Activated CD4-positive, alpha-beta T cell treated with anti-CD3 and anti-CD28 coated beads for 36 hours (primary cell): ENCODE measurements at regions not wholly inside any gene's neighbourhood (a gene's known extent, or its start where the extent isn't known, plus 50 kb on each side); places are given as distances from the start of the nearest gene placed in this dataset.

Experiments used
- ATAC-seq: fragments of 200-7000 bp; cut with Tn5 transposase; one replicate; pipeline ENCODE4 v1.10.0; 2021; ENCODE audit warnings: mild to moderate bottlenecking, moderate library complexity
- CTCF ChIA-PET: fragments of 350-600 bp; sonication (Branson Sonifier 250); formaldehyde crosslinking; loops from one replicate; lab custom pipeline; 2021; ENCODE audit warnings: antibody characterized with exemption; lab: Charles Lee
- POLR2A ChIA-PET: fragments of 350-600 bp; sonication (Branson Sonifier 250); formaldehyde crosslinking; loops from one replicate; lab custom pipeline; 2021; ENCODE audit warnings: antibody characterized with exemption, inconsistent platforms; lab: Charles Lee
- DNase-seq: peaks from one replicate; pipeline ENCODE4 v3.0.0-alpha.2; 2020
- H3K27ac Mint-ChIP-seq: one replicate; pipeline ENCODE4 v1.8.0; 2021; ENCODE audit warnings: mixed read lengths
- H3K27me3 Mint-ChIP-seq: one replicate; pipeline ENCODE4 v1.8.0; 2021; ENCODE audit warnings: mixed read lengths
- H3K36me3 Mint-ChIP-seq: one replicate; pipeline ENCODE4 v1.8.0; 2021; ENCODE audit warnings: low read depth, mixed read lengths
- H3K4me1 Mint-ChIP-seq: one replicate; pipeline ENCODE4 v1.8.0; 2021; ENCODE audit warnings: mixed read lengths
- H3K4me3 Mint-ChIP-seq: one replicate; pipeline ENCODE4 v1.8.0; 2021; ENCODE audit warnings: mild to moderate bottlenecking, moderate library complexity, mixed read lengths
- H3K9me3 Mint-ChIP-seq: one replicate; pipeline ENCODE4 v1.8.0; 2021; ENCODE audit warnings: low read depth, mixed read lengths
- intact Hi-C, 2 experiments: fragments of 100-400 bp; cut with DNase I in 1 of 2; cut with micrococcal nuclease in 1 of 2; formaldehyde crosslinking; loops; one replicate each; pipeline versions ENCODE4 v1.14.2 to v1.15.1; 2022 to 2024; cut with DNase I, micrococcal nuclease

DNA sequence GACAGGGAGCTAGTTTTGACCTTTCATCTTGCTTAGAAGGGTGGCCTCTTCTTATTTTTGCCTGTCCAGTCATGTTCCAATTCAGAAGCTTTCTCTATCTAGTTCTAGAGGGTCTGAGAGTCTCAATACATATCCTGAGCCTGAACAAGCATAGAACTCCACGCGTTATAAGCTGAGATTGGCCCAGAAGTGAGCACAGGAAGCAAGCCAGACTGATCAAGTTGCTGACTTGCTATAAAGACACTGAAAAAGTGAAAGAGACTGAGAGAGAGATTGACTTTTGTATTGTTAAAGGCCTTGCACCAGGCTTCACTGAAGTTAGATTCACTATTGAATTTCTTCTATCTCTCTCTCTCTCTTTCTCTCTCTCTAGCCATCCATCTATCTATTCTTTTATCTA lies 142.7 kb upstream of the DOCK10 start:
- H3K4me1 Mint-ChIP-seq, result peaks cover 10% of the 10 kb centered on the region
- no peak overlapping the region for H3K4me3 Mint-ChIP-seq
- no peaks in the 10 kb centered on the region for H3K36me3 Mint-ChIP-seq
- CTCF ChIA-PET, result interaction anchor here (0.6 kb wide), 1 partner anchor 17 kb away, joined by 3 read pairs; no protein-coding TSS in a partner anchor
- DNase-seq, result no peak
- H3K9me3 Mint-ChIP-seq, result no peaks in the 10 kb centered on the region
- ATAC-seq, result no peak
- POLR2A ChIA-PET, result no interaction called here
- H3K27me3 Mint-ChIP-seq, result no peaks in the 10 kb centered on the region
- intact Hi-C loops, result no loop called here
- H3K27ac Mint-ChIP-seq, result no peak overlapping the region

DNA sequence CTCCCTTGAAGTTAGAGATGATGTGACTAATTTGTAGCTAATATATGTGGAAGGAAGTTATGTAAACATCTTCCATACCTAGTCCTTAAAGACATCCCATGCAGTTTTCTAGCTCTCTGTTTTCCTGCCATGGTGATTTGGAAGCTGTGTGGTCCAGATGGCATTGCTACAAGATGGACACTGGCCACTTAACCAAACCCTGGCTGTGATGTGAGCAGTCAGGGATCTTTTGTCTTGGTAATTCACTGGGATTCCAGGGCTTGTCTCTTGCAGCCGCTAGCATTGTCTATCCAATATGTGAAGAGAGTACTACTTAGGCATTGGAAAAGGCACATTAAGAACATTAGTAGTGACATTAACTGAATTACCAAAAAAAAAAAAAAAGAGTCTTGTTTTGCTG lies 139.9 kb upstream of the DOCK10 start:
- no peak for DNase-seq
- CTCF ChIA-PET, result no interaction called here
- intact Hi-C loops, result no loop called here
- ATAC-seq, result no peak
- POLR2A ChIA-PET, result no interaction called here
- Mint-ChIP-seq H3K4me3 (no peak overlapping the region), H3K9me3 (no peaks in the 10 kb centered on the region), H3K27ac (no peak overlapping the region), H3K36me3 (no peaks in the 10 kb centered on the region), H3K4me1 (peaks cover 10% of the 10 kb centered on the region), H3K27me3 (no peaks in the 10 kb centered on the region)

DNA sequence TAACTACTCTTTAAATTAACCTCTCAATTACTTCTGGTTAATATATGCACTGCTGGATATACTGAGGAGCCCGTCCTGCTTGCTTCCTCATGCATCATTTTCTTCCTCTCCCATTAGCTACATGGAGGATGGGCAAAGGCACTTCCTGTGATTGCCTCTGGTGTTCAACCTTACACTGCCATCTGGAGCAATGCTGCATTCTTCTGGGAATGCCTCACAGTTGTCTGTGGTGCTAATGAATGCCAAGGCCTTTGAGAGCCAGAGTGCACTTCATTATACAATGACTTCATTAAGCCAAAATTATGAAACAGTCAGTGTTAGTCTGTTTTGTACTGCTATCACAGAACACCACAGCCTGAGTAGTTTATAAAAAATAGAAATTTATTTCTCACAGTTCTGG lies 134.8 kb upstream of the DOCK10 start:
- H3K27ac Mint-ChIP-seq, result no peak overlapping the region
- H3K4me1 Mint-ChIP-seq, result no peaks in the 10 kb centered on the region
- H3K27me3 Mint-ChIP-seq, result no peaks in the 10 kb centered on the region
- CTCF ChIA-PET, result no interaction called here
- ATAC-seq, result no peak
- intact Hi-C loops, result no loop called here
- no peaks in the 10 kb centered on the region for H3K36me3 Mint-ChIP-seq
- no peak for DNase-seq
- H3K4me3 Mint-ChIP-seq, result no peak overlapping the region
- H3K9me3 Mint-ChIP-seq, result no peaks in the 10 kb centered on the region
- POLR2A ChIA-PET, result no interaction called here

DNA sequence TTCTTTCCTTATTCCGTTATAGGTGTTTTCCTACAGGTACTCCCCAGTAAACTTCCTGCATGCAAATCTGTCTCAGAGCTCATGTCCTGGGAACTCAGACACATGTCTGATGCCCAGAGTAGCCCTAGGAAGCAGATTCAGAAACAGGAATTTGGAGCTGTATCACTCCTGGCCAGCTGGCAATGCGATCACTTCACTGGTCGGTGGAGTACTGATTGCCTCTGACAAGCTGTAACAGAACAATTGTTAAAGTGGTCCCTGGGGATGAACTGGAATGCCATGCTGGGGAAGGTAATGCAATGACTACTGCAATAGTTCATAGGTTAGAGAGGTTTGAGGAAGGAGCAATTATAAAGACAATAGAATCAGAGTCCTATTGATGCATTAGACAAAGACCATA lies 131.6 kb upstream of the DOCK10 start:
- Mint-ChIP-seq H3K9me3 (no peaks in the 10 kb centered on the region), H3K27me3 (no peaks in the 10 kb centered on the region), H3K4me3 (no peak overlapping the region), H3K36me3 (no peaks in the 10 kb centered on the region), H3K27ac (no peak overlapping the region), H3K4me1 (no peaks in the 10 kb centered on the region)
- no peak for DNase-seq
- ChIA-PET CTCF (no interaction called here), POLR2A (no interaction called here)
- ATAC-seq, result no peak
- intact Hi-C loops, result no loop called here

- ChIA-PET CTCF (interaction anchor here (0.9 kb wide), 1 partner anchor 8 kb away, joined by 4 read pairs; no protein-coding TSS in a partner anchor), POLR2A (no interaction called here)
- Mint-ChIP-seq H3K9me3 (no peaks in the 10 kb centered on the region), H3K4me3 (no peak overlapping the region), H3K27ac (no peak overlapping the region), H3K4me1 (no peaks in the 10 kb centered on the region), H3K36me3 (no peaks in the 10 kb centered on the region), H3K27me3 (no peaks in the 10 kb centered on the region)
- ATAC-seq (no peak), DNase-seq (no peak)
- intact Hi-C loops, result no loop called here
These were observed 129.1 kb upstream of the DOCK10 start for GRCh38 chr2:225171350-225171749.

- Mint-ChIP-seq H3K27ac (no peak overlapping the region), H3K4me3 (no peak overlapping the region), H3K4me1 (no peaks in the 10 kb centered on the region), H3K36me3 (no peaks in the 10 kb centered on the region), H3K27me3 (no peaks in the 10 kb centered on the region), H3K9me3 (no peaks in the 10 kb centered on the region)
- ATAC-seq, result no peak
- no peak for DNase-seq
- POLR2A ChIA-PET, result no interaction called here
- intact Hi-C loops, result no loop called here
- CTCF ChIA-PET, result interaction anchor here (1.6 kb wide), 1 partner anchor 8 kb away, joined by 4 read pairs; no protein-coding TSS in a partner anchor
These were observed 127.9 kb upstream of the DOCK10 start for GRCh38 chr2:225170162-225170561.

- Mint-ChIP-seq H3K27me3 (no peaks in the 10 kb centered on the region), H3K4me3 (no peak overlapping the region), H3K9me3 (no peaks in the 10 kb centered on the region), H3K36me3 (no peaks in the 10 kb centered on the region), H3K27ac (no peak overlapping the region), H3K4me1 (peaks cover 6% of the 10 kb centered on the region)
- no peak for DNase-seq
- intact Hi-C loops, result no loop called here
- no peak for ATAC-seq
- ChIA-PET CTCF (interaction anchor here (0.6 to 1.6 kb wide), 3 partner anchors 7 to 515 kb away, joined by 3 to 4 read pairs (median 3); no protein-coding TSS in a partner anchor), POLR2A (no interaction called here)
These were observed 127.1 kb upstream of the DOCK10 start for GRCh38 chr2:225169396-225169795.

- H3K27me3 Mint-ChIP-seq, result peaks cover 2% of the 10 kb centered on the region
- ChIA-PET POLR2A (no interaction called here), CTCF (no interaction called here)
- no peak for ATAC-seq
- H3K4me3 Mint-ChIP-seq, result no peak overlapping the region
- DNase-seq, result no peak
- peaks cover 6% of the 10 kb centered on the region for H3K4me1 Mint-ChIP-seq
- no peak overlapping the region for H3K27ac Mint-ChIP-seq
- H3K9me3 Mint-ChIP-seq, result no peaks in the 10 kb centered on the region
- H3K36me3 Mint-ChIP-seq, result no peaks in the 10 kb centered on the region
- intact Hi-C loops, result no loop called here
These were observed 122.8 kb upstream of the DOCK10 start for GRCh38 chr2:225165052-225165451.

DNA sequence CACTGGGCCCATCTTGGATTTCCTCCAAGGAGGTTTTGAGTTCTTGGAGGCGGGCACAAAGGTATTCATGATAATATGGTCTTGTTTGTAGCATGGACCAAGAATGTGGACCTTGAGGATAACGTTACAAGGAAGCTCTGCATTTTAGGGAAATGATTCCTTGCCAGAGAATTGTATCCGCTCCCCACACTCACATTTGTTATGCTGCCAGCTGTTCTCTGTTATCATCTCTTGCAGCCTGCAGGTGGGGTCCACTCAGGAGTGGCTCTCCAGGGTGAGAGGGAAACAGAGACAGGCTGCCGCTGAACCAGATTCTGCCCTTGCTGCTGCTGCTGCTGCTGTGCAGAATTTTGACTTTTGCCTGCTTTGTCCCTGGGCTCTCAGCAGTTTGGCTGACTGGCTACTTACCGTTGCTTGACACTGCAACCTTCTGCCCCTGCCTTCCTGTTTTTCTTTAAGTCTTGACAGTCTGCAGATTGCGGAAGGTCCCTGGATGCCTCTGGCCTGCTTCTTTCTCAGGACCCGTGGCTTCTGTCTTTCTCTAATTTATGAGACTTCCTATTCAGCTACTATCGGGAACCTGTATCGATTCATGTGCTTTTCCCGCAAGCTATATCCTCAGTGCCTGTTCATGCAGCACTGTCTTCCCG lies 122.3 kb upstream of the DOCK10 start:
- intact Hi-C loops, result no loop called here
- Mint-ChIP-seq H3K36me3 (no peaks in the 10 kb centered on the region), H3K4me3 (no peak overlapping the region), H3K4me1 (peaks cover 6% of the 10 kb centered on the region), H3K9me3 (no peaks in the 10 kb centered on the region), H3K27me3 (peaks cover 2% of the 10 kb centered on the region), H3K27ac (no peak overlapping the region)
- CTCF ChIA-PET, result no interaction called here
- no peak for DNase-seq
- POLR2A ChIA-PET, result no interaction called here
- no peak for ATAC-seq

- CTCF ChIA-PET, result no interaction called here
- no peak overlapping the region for H3K4me3 Mint-ChIP-seq
- H3K4me1 Mint-ChIP-seq, result no peaks in the 10 kb centered on the region
- POLR2A ChIA-PET, result interaction anchor here (0.6 kb wide), 1 partner anchor 157 kb away, joined by 5 read pairs; no protein-coding TSS in a partner anchor
- ATAC-seq (no peak), DNase-seq (no peak)
- no peaks in the 10 kb centered on the region for H3K36me3 Mint-ChIP-seq
- H3K27me3 Mint-ChIP-seq, result peaks cover 2% of the 10 kb centered on the region
- no peaks in the 10 kb centered on the region for H3K9me3 Mint-ChIP-seq
- intact Hi-C loops, result no loop called here
- no peak overlapping the region for H3K27ac Mint-ChIP-seq
These were observed 116.1 kb upstream of the DOCK10 start for GRCh38 chr2:225158360-225158759.

GRCh38 chr2:225156853-225157451 lies 114.7 kb upstream of the DOCK10 start:
- CTCF ChIA-PET, result interaction anchor here (0.9 kb wide), 1 partner anchor 273 kb away, joined by 4 read pairs; no protein-coding TSS in a partner anchor
- ATAC-seq, result no peak

DNA sequence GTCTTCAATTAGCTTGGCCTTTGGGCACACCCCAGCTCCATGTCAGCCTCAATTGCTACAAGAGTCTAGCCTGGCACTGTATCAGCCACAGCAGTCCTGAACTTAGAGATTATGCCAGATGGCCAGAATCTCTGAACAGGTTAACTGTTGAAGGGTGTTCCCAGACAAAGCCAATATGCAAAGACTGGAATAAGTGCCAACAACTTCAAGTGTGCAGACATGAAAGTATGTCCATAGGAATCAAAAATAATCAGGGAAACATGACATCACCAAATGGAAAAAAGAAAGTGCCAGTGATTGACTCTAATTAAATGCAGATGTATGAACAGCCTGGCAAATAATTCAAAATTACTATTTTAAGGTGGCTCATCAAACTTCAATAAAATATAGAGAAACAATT lies 98.5 kb upstream of the DOCK10 start:
- H3K4me1 Mint-ChIP-seq, result no peaks in the 10 kb centered on the region
- CTCF ChIA-PET, result no interaction called here
- no peak overlapping the region for H3K4me3 Mint-ChIP-seq
- no peak overlapping the region for H3K27ac Mint-ChIP-seq
- H3K9me3 Mint-ChIP-seq, result peaks cover 7% of the 10 kb centered on the region
- no peaks in the 10 kb centered on the region for H3K27me3 Mint-ChIP-seq
- ATAC-seq, result no peak
- intact Hi-C loops, result no loop called here
- POLR2A ChIA-PET, result no interaction called here
- DNase-seq, result no peak
- H3K36me3 Mint-ChIP-seq, result no peaks in the 10 kb centered on the region

More at GRCh38 chr2:225156853-225157451, 114.7 kb upstream of the DOCK10 start:
- peaks cover 2% of the 10 kb centered on the region for H3K27me3 Mint-ChIP-seq
- no peaks in the 10 kb centered on the region for H3K4me1 Mint-ChIP-seq
- no peak overlapping the region for H3K27ac Mint-ChIP-seq
- POLR2A ChIA-PET, result no interaction called here
- no peak overlapping the region for H3K4me3 Mint-ChIP-seq
- intact Hi-C loops, result no loop called here
- no peaks in the 10 kb centered on the region for H3K36me3 Mint-ChIP-seq
- DNase-seq, result no peak
- peaks cover 3% of the 10 kb centered on the region for H3K9me3 Mint-ChIP-seq
